ENCODE measurements at regions not wholly inside any gene's neighbourhood (a gene's known extent, or its start where the extent isn't known, plus 50 kb on each side); places are given as distances from the start of the nearest gene placed in this dataset.
"Not testable (repeated sequence)": the region's sequence is repeated elsewhere in the genome, so short reads cannot be mapped to it uniquely, and the experiment has no call there.

GRCh38 chr6:49264496-49264895 lies 198.6 kb downstream of the MMUT start:
- H3K4me3 Mint-ChIP-seq = no peak overlapping the region
- no peak overlapping the region for H3K27ac Mint-ChIP-seq
- no peaks in the 10 kb centered on the region for H3K36me3 Mint-ChIP-seq (ENCODE audit: low read depth)
- intact Hi-C loops (cut with micrococcal nuclease) = no loop called here
- H3K4me1 Mint-ChIP-seq (ENCODE audit: low read depth) = no peaks in the 10 kb centered on the region
- DNase-seq (ENCODE audit: low spot score) = no peak
- H3K27me3 Mint-ChIP-seq (ENCODE audit: insufficient read depth) = no peaks in the 10 kb centered on the region
- H3K9me3 Mint-ChIP-seq = no peaks in the 10 kb centered on the region

- no peak overlapping the region for H3K27ac Mint-ChIP-seq
- H3K27me3 Mint-ChIP-seq (ENCODE audit: insufficient read depth) = no peaks in the 10 kb centered on the region
Observed at GRCh38 chr6:49257549-49257948, 205.5 kb downstream of the MMUT start.

GRCh38 chr6:49255335-49255734 lies 207.7 kb downstream of the MMUT start:
- Mint-ChIP-seq H3K27ac (no peak overlapping the region), H3K9me3 (no peaks in the 10 kb centered on the region), H3K27me3 (ENCODE audit: insufficient read depth) (no peaks in the 10 kb centered on the region), H3K4me1 (ENCODE audit: low read depth) (no peaks in the 10 kb centered on the region), H3K4me3 (no peak overlapping the region), H3K36me3 (ENCODE audit: low read depth) (no peaks in the 10 kb centered on the region)
- intact Hi-C loops (cut with micrococcal nuclease) = no loop called here
- DNase-seq (ENCODE audit: low spot score) = no peak

More at GRCh38 chr6:49257549-49257948, 205.5 kb downstream of the MMUT start:
- intact Hi-C loops (cut with micrococcal nuclease) = no loop called here
- Mint-ChIP-seq H3K4me3 (no peak overlapping the region), H3K36me3 (ENCODE audit: low read depth) (no peaks in the 10 kb centered on the region), H3K9me3 (no peaks in the 10 kb centered on the region), H3K4me1 (ENCODE audit: low read depth) (no peaks in the 10 kb centered on the region)
- no peak for DNase-seq (ENCODE audit: low spot score)

GRCh38 chr6:49252901-49253300 lies 210.2 kb downstream of the MMUT start:
- H3K27ac Mint-ChIP-seq = no peak overlapping the region
- DNase-seq (ENCODE audit: low spot score) = no peak
- H3K4me3 Mint-ChIP-seq = no peak overlapping the region
- H3K4me1 Mint-ChIP-seq (ENCODE audit: low read depth) = no peaks in the 10 kb centered on the region
- H3K9me3 Mint-ChIP-seq = no peaks in the 10 kb centered on the region
- no peaks in the 10 kb centered on the region for H3K27me3 Mint-ChIP-seq (ENCODE audit: insufficient read depth)
- intact Hi-C loops (cut with micrococcal nuclease) = no loop called here
- H3K36me3 Mint-ChIP-seq (ENCODE audit: low read depth) = no peaks in the 10 kb centered on the region

- H3K4me1 Mint-ChIP-seq (ENCODE audit: low read depth) = no peaks in the 10 kb centered on the region
Observed at GRCh38 chr6:49233483-49233882, 229.6 kb downstream of the MMUT start.

GRCh38 chr6:49225471-49225870 lies 237.6 kb downstream of the MMUT start:
- Mint-ChIP-seq H3K27ac (no peak overlapping the region), H3K9me3 (no peaks in the 10 kb centered on the region), H3K4me1 (ENCODE audit: low read depth) (no peaks in the 10 kb centered on the region), H3K36me3 (ENCODE audit: low read depth) (no peaks in the 10 kb centered on the region), H3K4me3 (no peak overlapping the region), H3K27me3 (ENCODE audit: insufficient read depth) (no peaks in the 10 kb centered on the region)
- DNase-seq (ENCODE audit: low spot score) = no peak
- intact Hi-C loops (cut with micrococcal nuclease) = loop anchor here (5.0 kb wide), 1 partner anchor 692 kb away; no protein-coding TSS in a partner anchor

More at GRCh38 chr6:49233483-49233882, 229.6 kb downstream of the MMUT start:
- no peaks in the 10 kb centered on the region for H3K36me3 Mint-ChIP-seq (ENCODE audit: low read depth)
- no peaks in the 10 kb centered on the region for H3K27me3 Mint-ChIP-seq (ENCODE audit: insufficient read depth)
- no peak overlapping the region for H3K27ac Mint-ChIP-seq
- no peak overlapping the region for H3K4me3 Mint-ChIP-seq
- intact Hi-C loops (cut with micrococcal nuclease) = no loop called here
- DNase-seq (ENCODE audit: low spot score) = no peak
- H3K9me3 Mint-ChIP-seq = peaks cover 10% of the 10 kb centered on the region

- Mint-ChIP-seq H3K36me3 (ENCODE audit: low read depth) (no peaks in the 10 kb centered on the region), H3K9me3 (peaks cover 5% of the 10 kb centered on the region), H3K4me3 (no peak overlapping the region), H3K4me1 (ENCODE audit: low read depth) (no peaks in the 10 kb centered on the region), H3K27ac (no peak overlapping the region), H3K27me3 (ENCODE audit: insufficient read depth) (no peaks in the 10 kb centered on the region)
- intact Hi-C loops (cut with micrococcal nuclease) = no loop called here
- DNase-seq (ENCODE audit: low spot score) = no peak
Observed at GRCh38 chr6:49220293-49220692, 242.8 kb downstream of the MMUT start.

- H3K27me3 Mint-ChIP-seq (ENCODE audit: insufficient read depth) = no peaks in the 10 kb centered on the region
- H3K4me3 Mint-ChIP-seq = no peak overlapping the region
- DNase-seq (ENCODE audit: low spot score) = no peak
- H3K27ac Mint-ChIP-seq = no peak overlapping the region
- no peaks in the 10 kb centered on the region for H3K36me3 Mint-ChIP-seq (ENCODE audit: low read depth)
- H3K4me1 Mint-ChIP-seq (ENCODE audit: low read depth) = no peaks in the 10 kb centered on the region
- intact Hi-C loops (cut with micrococcal nuclease) = no loop called here
- peaks cover 7% of the 10 kb centered on the region for H3K9me3 Mint-ChIP-seq
Observed at GRCh38 chr6:49205526-49205925, 257.5 kb downstream of the MMUT start.

GRCh38 chr6:49202924-49203536 lies 260.0 kb downstream of the MMUT start:
- intact Hi-C loops (cut with micrococcal nuclease) = no loop called here
- Mint-ChIP-seq H3K4me3 (no peak overlapping the region), H3K27me3 (ENCODE audit: insufficient read depth) (no peaks in the 10 kb centered on the region), H3K36me3 (ENCODE audit: low read depth) (no peaks in the 10 kb centered on the region), H3K9me3 (peaks cover 4% of the 10 kb centered on the region), H3K4me1 (ENCODE audit: low read depth) (no peaks in the 10 kb centered on the region), H3K27ac (no peak overlapping the region)
- no peak for DNase-seq (ENCODE audit: low spot score)

- intact Hi-C loops (cut with micrococcal nuclease) = no loop called here
- Mint-ChIP-seq H3K27ac (no peak overlapping the region), H3K27me3 (ENCODE audit: insufficient read depth) (no peaks in the 10 kb centered on the region), H3K4me1 (ENCODE audit: low read depth) (no peaks in the 10 kb centered on the region), H3K4me3 (no peak overlapping the region), H3K36me3 (ENCODE audit: low read depth) (no peaks in the 10 kb centered on the region), H3K9me3 (no peaks in the 10 kb centered on the region)
- DNase-seq (ENCODE audit: low spot score) = no peak
Observed at GRCh38 chr6:49198015-49198414, 265.0 kb downstream of the MMUT start.

GRCh38 chr6:49162379-49162778 lies 300.7 kb downstream of the MMUT start:
- DNase-seq (ENCODE audit: low spot score); H3K36me3 Mint-ChIP-seq (ENCODE audit: low read depth); intact Hi-C loops (cut with micrococcal nuclease); H3K4me1 Mint-ChIP-seq (ENCODE audit: low read depth); H3K27me3 Mint-ChIP-seq (ENCODE audit: insufficient read depth); H3K9me3 Mint-ChIP-seq; H3K27ac Mint-ChIP-seq; H3K4me3 Mint-ChIP-seq: not testable (repeated sequence)

GRCh38 chr6:49155316-49155715 lies 307.7 kb downstream of the MMUT start:
- no peaks in the 10 kb centered on the region for H3K36me3 Mint-ChIP-seq (ENCODE audit: low read depth)

GRCh38 chr6:49151957-49152356 lies 311.1 kb downstream of the MMUT start:
- intact Hi-C loops (cut with micrococcal nuclease) = no loop called here
- Mint-ChIP-seq H3K9me3 (peaks cover 19% of the 10 kb centered on the region), H3K27ac (no peak overlapping the region), H3K36me3 (ENCODE audit: low read depth) (no peaks in the 10 kb centered on the region), H3K27me3 (ENCODE audit: insufficient read depth) (no peaks in the 10 kb centered on the region), H3K4me3 (no peak overlapping the region), H3K4me1 (ENCODE audit: low read depth) (no peaks in the 10 kb centered on the region)
- no peak for DNase-seq (ENCODE audit: low spot score)

More at GRCh38 chr6:49155316-49155715, 307.7 kb downstream of the MMUT start:
- DNase-seq (ENCODE audit: low spot score) = no peak
- H3K9me3 Mint-ChIP-seq = peaks cover 12% of the 10 kb centered on the region
- intact Hi-C loops (cut with micrococcal nuclease) = no loop called here
- no peaks in the 10 kb centered on the region for H3K4me1 Mint-ChIP-seq (ENCODE audit: low read depth)
- no peak overlapping the region for H3K4me3 Mint-ChIP-seq
- no peak overlapping the region for H3K27ac Mint-ChIP-seq
- H3K27me3 Mint-ChIP-seq (ENCODE audit: insufficient read depth) = no peaks in the 10 kb centered on the region

- Mint-ChIP-seq H3K27me3 (ENCODE audit: insufficient read depth) (no peaks in the 10 kb centered on the region), H3K9me3 (peaks cover 19% of the 10 kb centered on the region), H3K4me3 (no peak overlapping the region), H3K27ac (no peak overlapping the region), H3K36me3 (ENCODE audit: low read depth) (no peaks in the 10 kb centered on the region), H3K4me1 (ENCODE audit: low read depth) (no peaks in the 10 kb centered on the region)
- no peak for DNase-seq (ENCODE audit: low spot score)
- intact Hi-C loops (cut with micrococcal nuclease) = no loop called here
Observed at GRCh38 chr6:49151461-49151860, 311.6 kb downstream of the MMUT start.

Measured in activated T-helper 1 cell treated with anti-CD3 and anti-CD28 coated beads, Interleukin-12 subunit alpha, Interleukin-12 subunit beta, Interleukin-2, Interleukin-4 antibody, amounts not matched to agents 30 ng/mL and 10 ng/mL and 1 ng/mL, durations not matched to agents 14 hours and 24 hours and 36 hours (primary cell).